SK-N-SH (cell line): ENCODE measurements at regions not wholly inside any gene's neighbourhood (a gene's known extent, or its start where the extent isn't known, plus 50 kb on each side); places are given as distances from the start of the nearest gene placed in this dataset.

ENCODE experiments used
- CTCF ChIA-PET: fragments of 300-600, 350-600 bp; formaldehyde crosslinking; extraction: SDS; loops from one replicate; lab custom pipeline; 2021; lab: Yijun Ruan, JAX
- POLR2A ChIA-PET: fragments of 350-600 bp; sonication (Branson Sonifier 250); formaldehyde crosslinking; extraction: SDS; loops from one replicate; lab custom pipeline; 2020; ENCODE audit warnings: antibody characterized with exemption, inconsistent platforms; lab: Yijun Ruan, JAX
- DNase-seq: peaks from one replicate; pipeline ENCODE4 v3.0.0; 2012
- H2AFZ ChIP-seq: fragments of 200-600 bp; sonication (generic); 2 replicates; pipeline ENCODE4 v1.8.1; 2016; ENCODE audit warnings: antibody characterized with exemption, mild to moderate bottlenecking, low read depth
- H3F3A ChIP-seq: fragments of 200-600 bp; sonication (generic); replicated peaks from 2 replicates; pipeline ENCODE3; 2016; ENCODE audit warnings: antibody characterized with exemption, mild to moderate bottlenecking; ENCODE audit not compliant: insufficient read depth
- H3K27ac ChIP-seq, 2 experiments: fragments of 200-500 bp in 1 of 2; fragments of 200-600 bp in 1 of 2; sonication (Bioruptor generic) in 1 of 2; sonication (generic), shearing (Covaris generic) in 1 of 2; 2 replicates each; pipeline versions ENCODE4 v1.5.1 to v1.6.1; 2014 to 2016; ENCODE audit warnings: low read depth in 2 of 2, inconsistent platforms in 1 of 2, low read length in 1 of 2, mild to moderate bottlenecking in 1 of 2, mixed read lengths in 1 of 2
- H3K27me3 ChIP-seq: fragments of 200-600 bp; sonication (generic), shearing (Covaris generic); 2 replicates; pipeline ENCODE4 v1.6.1; 2016; ENCODE audit warnings: mixed run types; ENCODE audit not compliant: insufficient read depth
- H3K36me3 ChIP-seq, 2 experiments: fragments of 200-500 bp in 1 of 2; fragments of 200-600 bp in 1 of 2; sonication (Bioruptor generic) in 1 of 2; sonication (generic) in 1 of 2; replicated peaks in 1 of 2; 2 replicates each; pipeline versions ENCODE3 to v1.5.1; 2014 to 2016; ENCODE audit warnings: low read length in 1 of 2, mild to moderate bottlenecking in 1 of 2; ENCODE audit not compliant: insufficient read depth in 2 of 2, control insufficient read depth in 1 of 2
- H3K4me1 ChIP-seq, 2 experiments: fragments of 200-500 bp in 1 of 2; fragments of 200-600 bp in 1 of 2; sonication (Bioruptor generic) in 1 of 2; sonication (generic), shearing (Covaris generic) in 1 of 2; 2 replicates each; pipeline versions ENCODE4 v1.5.1 to v1.6.1; 2014 to 2016; ENCODE audit warnings: low read depth in 1 of 2, low read length in 1 of 2, mixed run types in 1 of 2; ENCODE audit not compliant: insufficient read depth in 2 of 2, control insufficient read depth in 1 of 2
- H3K4me2 ChIP-seq: fragments of 200-600 bp; sonication (generic), shearing (Covaris generic); 2 replicates; pipeline ENCODE4 v1.6.1; 2017; ENCODE audit warnings: mixed run types
- H3K4me3 ChIP-seq, 2 experiments: fragments of 200-500 bp in 1 of 2; fragments of 200-600 bp in 1 of 2; sonication (Bioruptor generic) in 1 of 2; sonication (generic), shearing (Covaris generic) in 1 of 2; 2 replicates each; pipeline versions ENCODE4 v1.5.1 to v1.8.1; 2014 to 2016; ENCODE audit warnings: low read depth in 2 of 2, inconsistent platforms in 1 of 2, low read length in 1 of 2, mild to moderate bottlenecking in 1 of 2, mixed read lengths in 1 of 2, moderate library complexity in 1 of 2
- H3K79me2 ChIP-seq: fragments of 200-600 bp; sonication (generic); 2 replicates; pipeline ENCODE4 v1.8.1; 2017; ENCODE audit warnings: mild to moderate bottlenecking; ENCODE audit not compliant: insufficient read depth
- H3K9ac ChIP-seq: fragments of 200-600 bp; sonication (generic); 2 replicates; pipeline ENCODE4 v1.6.1; 2017; ENCODE audit warnings: mixed run types
- H3K9me2 ChIP-seq: fragments of 200-600 bp; sonication (generic); 2 replicates; pipeline ENCODE4 v1.6.1; 2017; ENCODE audit warnings: mixed run types
- H3K9me3 ChIP-seq: fragments of 200-600 bp; sonication (generic); 2 replicates; pipeline ENCODE4 v1.6.1; 2017; ENCODE audit warnings: mixed run types, mild to moderate bottlenecking, moderate library complexity
- H4K20me1 ChIP-seq: fragments of 200-600 bp; sonication (generic); 2 replicates; pipeline ENCODE4 v1.6.1; 2017; ENCODE audit warnings: mild to moderate bottlenecking, mixed run types; ENCODE audit not compliant: insufficient read depth
- CHD2 ChIP-seq: fragments of 150-350 bp; IDR thresholded peaks from 2 replicates; pipeline ENCODE4 v1.6.1; 2018; ENCODE audit warnings: low read length; ENCODE audit not compliant: partially characterized antibody
- ELF1 ChIP-seq: IDR thresholded peaks from 2 replicates; pipeline ENCODE4 v1.4.0; 2012
- EP300 ChIP-seq, 2 experiments: IDR thresholded peaks; 2 replicates each; pipeline versions ENCODE4 v1.4.0 to v1.6.1; 2012; ENCODE audit warnings: borderline replicate concordance in 1 of 2, low read depth in 1 of 2, low read length in 1 of 2
- EZH2phosphoT487 ChIP-seq: fragments of 200-600 bp; sonication (generic); IDR thresholded peaks from 2 replicates; pipeline ENCODE4 v1.6.1; 2017; ENCODE audit warnings: low read depth, mixed run types, mild to moderate bottlenecking, antibody characterized with exemption, moderate library complexity, borderline replicate concordance
- FOSL2 ChIP-seq: IDR thresholded peaks from 2 replicates; pipeline ENCODE4 v1.4.0; 2012; ENCODE audit warnings: low read depth, mild to moderate bottlenecking, moderate library complexity, borderline replicate concordance
- FOXJ3 ChIP-seq: sonication (generic); formaldehyde crosslinking; IDR thresholded peaks from 2 replicates; pipeline ENCODE4 v1.5.1; 2020; ENCODE audit warnings: mild to moderate bottlenecking, missing genetic modification reagents
- FOXM1 ChIP-seq: IDR thresholded peaks from 2 replicates; pipeline ENCODE4 v1.4.0; 2012; ENCODE audit warnings: low read depth, mild to moderate bottlenecking
- GABPA ChIP-seq: IDR thresholded peaks from 2 replicates; pipeline ENCODE4 v1.4.0; 2012; ENCODE audit warnings: low read depth, mild to moderate bottlenecking
- GATA2 ChIP-seq: sonication (generic); formaldehyde crosslinking; IDR thresholded peaks from 2 replicates; pipeline ENCODE4 v1.5.0; 2020; ENCODE audit warnings: mild to moderate bottlenecking, missing genetic modification reagents
- JUND ChIP-seq: IDR thresholded peaks from 2 replicates; pipeline ENCODE4 v1.4.0; 2012
- NFIC ChIP-seq: IDR thresholded peaks from 2 replicates; pipeline ENCODE4 v1.4.0; 2012; ENCODE audit warnings: borderline replicate concordance
- POLR2AphosphoS5 ChIP-seq: IDR thresholded peaks from 2 replicates; pipeline ENCODE4 v1.6.1; 2012; ENCODE audit warnings: low read depth, low read length
- RCOR1 ChIP-seq: fragments of 150-350 bp; IDR thresholded peaks from 2 replicates; pipeline ENCODE4 v1.6.1; 2017; ENCODE audit warnings: antibody characterized with exemption, low read length
- RFX5 ChIP-seq: IDR thresholded peaks from 2 replicates; pipeline ENCODE4 v1.6.1; 2012; ENCODE audit warnings: mild to moderate bottlenecking, improper control_type of control experiment, low read length
- TAF1 ChIP-seq: IDR thresholded peaks from 2 replicates; pipeline ENCODE4 v1.6.1; 2012; ENCODE audit warnings: low read depth, mild to moderate bottlenecking, low read length, moderate library complexity, borderline replicate concordance
- TCF12 ChIP-seq: IDR thresholded peaks from 2 replicates; pipeline ENCODE4 v1.4.0; 2012
- TEAD4 ChIP-seq: IDR thresholded peaks from 2 replicates; pipeline ENCODE4 v1.4.0; 2012; ENCODE audit warnings: mild to moderate bottlenecking, borderline replicate concordance; ENCODE audit not compliant: insufficient read depth
- YY1 ChIP-seq: IDR thresholded peaks from 2 replicates; pipeline ENCODE4 v1.4.0; 2012; ENCODE audit warnings: low read depth, mild to moderate bottlenecking
- WGBS: methylation state at CpG from one replicate; pipeline ENCODE4 v1.1.6; 2017; ENCODE audit warnings: low lambda C conversion rate; 5-methylcytosine and 5-hydroxymethylcytosine counted together
- TF ChIP-seq, protein P1 (sequence below): fragments of 150-350 bp; IDR thresholded peaks from 2 replicates; pipeline ENCODE4 v1.6.1; 2016; ENCODE audit warnings: mild to moderate bottlenecking, low read depth, low read length
- TF ChIP-seq, protein P2 (sequence below): fragments of 200-600 bp; sonication (generic); IDR thresholded peaks from 2 replicates; pipeline ENCODE4 v1.6.1; 2017; ENCODE audit warnings: antibody characterized with exemption, mild to moderate bottlenecking, moderate library complexity
- TF ChIP-seq, protein P3 (sequence below): IDR thresholded peaks from 2 replicates; pipeline ENCODE4 v1.4.0; 2012; ENCODE audit warnings: low read depth, borderline replicate concordance
- TF ChIP-seq, protein P4 (sequence below): IDR thresholded peaks from 2 replicates; pipeline ENCODE4 v1.4.0; 2012; ENCODE audit warnings: low read depth, borderline replicate concordance
- TF ChIP-seq, protein P5 (sequence below): IDR thresholded peaks from 2 replicates; pipeline ENCODE4 v1.6.1; 2012; ENCODE audit warnings: mild to moderate bottlenecking, low read depth, low read length, moderate library complexity
- TF ChIP-seq, protein P6 (sequence below): IDR thresholded peaks from 2 replicates; pipeline ENCODE4 v1.4.0; 2012; ENCODE audit warnings: low read depth

DNA sequence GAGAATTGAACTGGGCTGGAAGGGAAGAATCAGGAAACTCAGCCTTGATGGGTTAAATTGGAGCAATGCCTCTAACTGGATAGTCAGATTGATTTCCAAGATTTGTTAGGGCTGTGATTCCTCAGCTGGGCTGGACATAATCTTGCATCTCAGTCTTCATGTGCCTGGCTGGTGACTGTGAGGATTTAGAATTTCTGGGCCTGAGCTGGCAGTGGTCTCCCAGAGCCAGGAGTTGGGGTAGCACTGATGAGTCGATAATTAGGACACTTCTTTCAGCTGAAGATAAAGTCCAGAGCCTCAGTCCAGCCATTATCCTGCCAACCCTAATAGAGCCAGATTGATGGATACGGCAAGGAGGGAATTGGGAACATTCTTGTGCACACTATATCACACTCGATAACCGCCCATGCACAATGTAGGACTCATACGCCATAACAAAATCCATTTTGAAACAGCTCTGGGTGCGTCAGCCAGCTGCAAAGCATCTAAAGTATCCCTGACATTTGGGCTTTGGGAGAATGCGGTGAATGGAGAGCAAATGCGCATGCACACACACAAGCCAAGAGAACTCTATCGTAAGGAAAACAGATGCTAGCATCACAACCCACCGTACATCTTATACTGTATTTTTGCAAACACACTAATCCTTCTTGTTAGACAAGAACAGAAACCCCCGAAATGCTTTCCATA, 405.1 kb upstream of the KLF4 start:
- Histone ChIP-seq H4K20me1 (no peaks in the 10 kb centered on the region), H3K9me2 (no peaks in the 10 kb centered on the region), H3K4me1 (peaks cover 0 to 6% of the 10 kb centered on the region in 2 experiments; a peak in 1 of 4 replicates), H3K36me3 (no peaks in the 10 kb centered on the region), H3K27me3 (no peaks in the 10 kb centered on the region), H3K9ac (no peak overlapping the region), H3F3A (no peaks in the 10 kb centered on the region), H3K79me2 (no peaks in the 10 kb centered on the region), H2AFZ (no peak overlapping the region), H3K4me2 (no peak overlapping the region), H3K9me3 (no peaks in the 10 kb centered on the region; the same call in 1 of the 2 replicates), H3K27ac (peak overlapping the region in 1 of 2 experiments; percentile 24; a peak in 1 of 4 replicates), H3K4me3 (no peak overlapping the region; a peak in 1 of 4 replicates)
- ChIA-PET POLR2A (no interaction called here), CTCF (no interaction called here)
- 18% methylated on average over 11 of the region's 11 CpGs for WGBS
- peak; percentile 32 for DNase-seq
- TF ChIP-seq RFX5 (no peak), ELF1 (no peak), FOXJ3 (CRISPR knock-in tag) (no peak), FOSL2 (no peak; the same call in 1 of the 2 replicates), RCOR1 (no peak), JUND (peak; percentile 73), GABPA (no peak), FOXM1 (no peak), NFIC (peak; percentile 53; the same call in 1 of the 2 replicates), POLR2AphosphoS5 (peak; percentile 68; the same call in 1 of the 2 replicates), EZH2phosphoT487 (no peak), YY1 (no peak), TEAD4 (peak; percentile 78), TCF12 (peak; percentile 94), GATA2 (no peak; the same call in 1 of the 2 replicates), EP300 (IDR thresholded peaks at IDR 0.05; ENCODE audit: borderline replicate concordance in 1 of 2, low read depth in 1 of 2, low read length in 1 of 2) (peak in 1 of 2 experiments; percentile 68; a peak in 1 of 4 replicates), TAF1 (no peak), CHD2 (no peak)
- TF ChIP-seq, protein P1, sequence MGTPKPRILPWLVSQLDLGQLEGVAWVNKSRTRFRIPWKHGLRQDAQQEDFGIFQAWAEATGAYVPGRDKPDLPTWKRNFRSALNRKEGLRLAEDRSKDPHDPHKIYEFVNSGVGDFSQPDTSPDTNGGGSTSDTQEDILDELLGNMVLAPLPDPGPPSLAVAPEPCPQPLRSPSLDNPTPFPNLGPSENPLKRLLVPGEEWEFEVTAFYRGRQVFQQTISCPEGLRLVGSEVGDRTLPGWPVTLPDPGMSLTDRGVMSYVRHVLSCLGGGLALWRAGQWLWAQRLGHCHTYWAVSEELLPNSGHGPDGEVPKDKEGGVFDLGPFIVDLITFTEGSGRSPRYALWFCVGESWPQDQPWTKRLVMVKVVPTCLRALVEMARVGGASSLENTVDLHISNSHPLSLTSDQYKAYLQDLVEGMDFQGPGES: no peak
- TF ChIP-seq, protein P2, sequence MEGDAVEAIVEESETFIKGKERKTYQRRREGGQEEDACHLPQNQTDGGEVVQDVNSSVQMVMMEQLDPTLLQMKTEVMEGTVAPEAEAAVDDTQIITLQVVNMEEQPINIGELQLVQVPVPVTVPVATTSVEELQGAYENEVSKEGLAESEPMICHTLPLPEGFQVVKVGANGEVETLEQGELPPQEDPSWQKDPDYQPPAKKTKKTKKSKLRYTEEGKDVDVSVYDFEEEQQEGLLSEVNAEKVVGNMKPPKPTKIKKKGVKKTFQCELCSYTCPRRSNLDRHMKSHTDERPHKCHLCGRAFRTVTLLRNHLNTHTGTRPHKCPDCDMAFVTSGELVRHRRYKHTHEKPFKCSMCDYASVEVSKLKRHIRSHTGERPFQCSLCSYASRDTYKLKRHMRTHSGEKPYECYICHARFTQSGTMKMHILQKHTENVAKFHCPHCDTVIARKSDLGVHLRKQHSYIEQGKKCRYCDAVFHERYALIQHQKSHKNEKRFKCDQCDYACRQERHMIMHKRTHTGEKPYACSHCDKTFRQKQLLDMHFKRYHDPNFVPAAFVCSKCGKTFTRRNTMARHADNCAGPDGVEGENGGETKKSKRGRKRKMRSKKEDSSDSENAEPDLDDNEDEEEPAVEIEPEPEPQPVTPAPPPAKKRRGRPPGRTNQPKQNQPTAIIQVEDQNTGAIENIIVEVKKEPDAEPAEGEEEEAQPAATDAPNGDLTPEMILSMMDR: no peak
- TF ChIP-seq, protein P3, sequence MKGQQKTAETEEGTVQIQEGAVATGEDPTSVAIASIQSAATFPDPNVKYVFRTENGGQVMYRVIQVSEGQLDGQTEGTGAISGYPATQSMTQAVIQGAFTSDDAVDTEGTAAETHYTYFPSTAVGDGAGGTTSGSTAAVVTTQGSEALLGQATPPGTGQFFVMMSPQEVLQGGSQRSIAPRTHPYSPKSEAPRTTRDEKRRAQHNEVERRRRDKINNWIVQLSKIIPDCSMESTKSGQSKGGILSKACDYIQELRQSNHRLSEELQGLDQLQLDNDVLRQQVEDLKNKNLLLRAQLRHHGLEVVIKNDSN: no peak
- TF ChIP-seq, protein P4, sequence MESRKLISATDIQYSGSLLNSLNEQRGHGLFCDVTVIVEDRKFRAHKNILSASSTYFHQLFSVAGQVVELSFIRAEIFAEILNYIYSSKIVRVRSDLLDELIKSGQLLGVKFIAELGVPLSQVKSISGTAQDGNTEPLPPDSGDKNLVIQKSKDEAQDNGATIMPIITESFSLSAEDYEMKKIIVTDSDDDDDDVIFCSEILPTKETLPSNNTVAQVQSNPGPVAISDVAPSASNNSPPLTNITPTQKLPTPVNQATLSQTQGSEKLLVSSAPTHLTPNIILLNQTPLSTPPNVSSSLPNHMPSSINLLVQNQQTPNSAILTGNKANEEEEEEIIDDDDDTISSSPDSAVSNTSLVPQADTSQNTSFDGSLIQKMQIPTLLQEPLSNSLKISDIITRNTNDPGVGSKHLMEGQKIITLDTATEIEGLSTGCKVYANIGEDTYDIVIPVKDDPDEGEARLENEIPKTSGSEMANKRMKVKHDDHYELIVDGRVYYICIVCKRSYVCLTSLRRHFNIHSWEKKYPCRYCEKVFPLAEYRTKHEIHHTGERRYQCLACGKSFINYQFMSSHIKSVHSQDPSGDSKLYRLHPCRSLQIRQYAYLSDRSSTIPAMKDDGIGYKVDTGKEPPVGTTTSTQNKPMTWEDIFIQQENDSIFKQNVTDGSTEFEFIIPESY: peak; percentile 25; the same call in 1 of the 2 replicates
- TF ChIP-seq, protein P5, sequence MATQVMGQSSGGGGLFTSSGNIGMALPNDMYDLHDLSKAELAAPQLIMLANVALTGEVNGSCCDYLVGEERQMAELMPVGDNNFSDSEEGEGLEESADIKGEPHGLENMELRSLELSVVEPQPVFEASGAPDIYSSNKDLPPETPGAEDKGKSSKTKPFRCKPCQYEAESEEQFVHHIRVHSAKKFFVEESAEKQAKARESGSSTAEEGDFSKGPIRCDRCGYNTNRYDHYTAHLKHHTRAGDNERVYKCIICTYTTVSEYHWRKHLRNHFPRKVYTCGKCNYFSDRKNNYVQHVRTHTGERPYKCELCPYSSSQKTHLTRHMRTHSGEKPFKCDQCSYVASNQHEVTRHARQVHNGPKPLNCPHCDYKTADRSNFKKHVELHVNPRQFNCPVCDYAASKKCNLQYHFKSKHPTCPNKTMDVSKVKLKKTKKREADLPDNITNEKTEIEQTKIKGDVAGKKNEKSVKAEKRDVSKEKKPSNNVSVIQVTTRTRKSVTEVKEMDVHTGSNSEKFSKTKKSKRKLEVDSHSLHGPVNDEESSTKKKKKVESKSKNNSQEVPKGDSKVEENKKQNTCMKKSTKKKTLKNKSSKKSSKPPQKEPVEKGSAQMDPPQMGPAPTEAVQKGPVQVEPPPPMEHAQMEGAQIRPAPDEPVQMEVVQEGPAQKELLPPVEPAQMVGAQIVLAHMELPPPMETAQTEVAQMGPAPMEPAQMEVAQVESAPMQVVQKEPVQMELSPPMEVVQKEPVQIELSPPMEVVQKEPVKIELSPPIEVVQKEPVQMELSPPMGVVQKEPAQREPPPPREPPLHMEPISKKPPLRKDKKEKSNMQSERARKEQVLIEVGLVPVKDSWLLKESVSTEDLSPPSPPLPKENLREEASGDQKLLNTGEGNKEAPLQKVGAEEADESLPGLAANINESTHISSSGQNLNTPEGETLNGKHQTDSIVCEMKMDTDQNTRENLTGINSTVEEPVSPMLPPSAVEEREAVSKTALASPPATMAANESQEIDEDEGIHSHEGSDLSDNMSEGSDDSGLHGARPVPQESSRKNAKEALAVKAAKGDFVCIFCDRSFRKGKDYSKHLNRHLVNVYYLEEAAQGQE: no peak
- TF ChIP-seq, protein P6, sequence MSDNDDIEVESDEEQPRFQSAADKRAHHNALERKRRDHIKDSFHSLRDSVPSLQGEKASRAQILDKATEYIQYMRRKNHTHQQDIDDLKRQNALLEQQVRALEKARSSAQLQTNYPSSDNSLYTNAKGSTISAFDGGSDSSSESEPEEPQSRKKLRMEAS: peak; percentile 13; the same call in 1 of the 2 replicates
